OCI-LY7 (cell line): ENCODE measurements at regions not wholly inside any gene's neighbourhood (a gene's known extent, or its start where the extent isn't known, plus 50 kb on each side); places are given as distances from the start of the nearest gene placed in this dataset.

Source experiments
- CTCF ChIP-seq: fragments of 200-600 bp; sonication (generic); conservative IDR thresholded peaks from 2 replicates; pipeline ENCODE4 v1.5.1; 2014; ENCODE audit warnings: mild to moderate bottlenecking, antibody characterized with exemption, low read length, moderate library complexity, mixed read lengths
- EZH2phosphoT487 ChIP-seq: fragments of 200-600 bp; sonication (generic); IDR thresholded peaks from 2 replicates; pipeline ENCODE4 v1.6.1; 2018; ENCODE audit warnings: low read depth, borderline replicate concordance, mild to moderate bottlenecking, mixed run types, antibody characterized with exemption, low read length, moderate library complexity, mixed read lengths

- TF ChIP-seq CTCF (no peak), EZH2phosphoT487 (no peak)
These were observed 493.4 kb upstream of the COX7C start for GRCh38 chr5:86124333-86124732.
